ENCODE measurements at regions not wholly inside any gene's neighbourhood (a gene's known extent, or its start where the extent isn't known, plus 50 kb on each side); places are given as distances from the start of the nearest gene placed in this dataset.
"Not testable (repeated sequence)": the region's sequence is repeated elsewhere in the genome, so short reads cannot be mapped to it uniquely, and the experiment has no call there.

DNA sequence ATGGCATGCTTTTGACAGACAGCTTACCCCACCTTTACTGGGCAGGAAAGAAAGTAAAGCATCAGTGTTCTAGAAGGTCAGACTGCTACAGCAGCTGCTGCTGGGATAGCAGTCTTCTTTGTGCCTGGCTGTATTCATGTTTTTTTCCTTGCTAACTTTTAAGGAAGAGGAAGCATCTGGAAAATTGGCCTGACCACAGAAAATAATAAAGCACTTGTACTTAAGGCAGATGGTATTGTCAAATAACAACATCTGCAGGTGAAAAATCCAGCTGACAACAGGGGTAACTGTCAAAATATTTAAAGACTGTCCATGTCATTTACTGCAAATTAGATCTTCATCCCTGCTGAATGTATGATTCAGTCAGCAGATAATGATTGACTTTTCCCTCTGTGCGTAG, 229.0 kb downstream of the OXSM start:
- no peak for DNase-seq (ENCODE audit: low spot score)
- Histone ChIP-seq H3K4me1 (ENCODE audit: control insufficient read depth in 4 of 4, insufficient read depth in 4 of 4, low read length in 3 of 4) (no peaks in the 10 kb centered on the region), H3K4me3 (ENCODE audit: low read depth in 1 of 3, low read length in 3 of 3) (no peak overlapping the region), H3K27me3 (ENCODE audit: control insufficient read depth in 4 of 4, insufficient read depth in 4 of 4, low read length in 3 of 4) (no peaks in the 10 kb centered on the region), H3K9ac (ENCODE audit: low read depth in 1 of 2, low read length in 2 of 2) (no peak overlapping the region), H3K9me3 (ENCODE audit: control insufficient read depth in 4 of 4, low read length in 3 of 4) (no peaks in the 10 kb centered on the region), H3K27ac (ENCODE audit: low read depth in 1 of 2, low read length in 2 of 2) (no peak overlapping the region), H3K36me3 (ENCODE audit: control insufficient read depth in 4 of 4, insufficient read depth in 3 of 4, low read depth in 1 of 4, low read length in 3 of 4) (no peaks in the 10 kb centered on the region)
- TF ChIP-seq HNF4A (conservative IDR thresholded peaks at IDR 0.05) (no peak), RAD21 (IDR thresholded peaks at IDR 0.05) (no peak), FOXA1 (IDR thresholded peaks at IDR 0.05) (no peak), TAF1 (conservative IDR thresholded peaks at IDR 0.05) (no peak), JUND (IDR thresholded peaks at IDR 0.05) (no peak), HNF4G (IDR thresholded peaks at IDR 0.05) (no peak), EGR1 (IDR thresholded peaks at IDR 0.05; ENCODE audit: low read depth in 2 of 2) (no peak), NR2F2 (IDR thresholded peaks at IDR 0.05) (no peak), SP1 (IDR thresholded peaks at IDR 0.05) (no peak), YY1 (IDR thresholded peaks at IDR 0.05) (no peak), GABPA (IDR thresholded peaks at IDR 0.05 in 1 of 2, conservative IDR thresholded peaks at IDR 0.05 in 1 of 2) (no peak), RXRA (IDR thresholded peaks at IDR 0.05) (no peak)
- TF ChIP-seq, protein P1, sequence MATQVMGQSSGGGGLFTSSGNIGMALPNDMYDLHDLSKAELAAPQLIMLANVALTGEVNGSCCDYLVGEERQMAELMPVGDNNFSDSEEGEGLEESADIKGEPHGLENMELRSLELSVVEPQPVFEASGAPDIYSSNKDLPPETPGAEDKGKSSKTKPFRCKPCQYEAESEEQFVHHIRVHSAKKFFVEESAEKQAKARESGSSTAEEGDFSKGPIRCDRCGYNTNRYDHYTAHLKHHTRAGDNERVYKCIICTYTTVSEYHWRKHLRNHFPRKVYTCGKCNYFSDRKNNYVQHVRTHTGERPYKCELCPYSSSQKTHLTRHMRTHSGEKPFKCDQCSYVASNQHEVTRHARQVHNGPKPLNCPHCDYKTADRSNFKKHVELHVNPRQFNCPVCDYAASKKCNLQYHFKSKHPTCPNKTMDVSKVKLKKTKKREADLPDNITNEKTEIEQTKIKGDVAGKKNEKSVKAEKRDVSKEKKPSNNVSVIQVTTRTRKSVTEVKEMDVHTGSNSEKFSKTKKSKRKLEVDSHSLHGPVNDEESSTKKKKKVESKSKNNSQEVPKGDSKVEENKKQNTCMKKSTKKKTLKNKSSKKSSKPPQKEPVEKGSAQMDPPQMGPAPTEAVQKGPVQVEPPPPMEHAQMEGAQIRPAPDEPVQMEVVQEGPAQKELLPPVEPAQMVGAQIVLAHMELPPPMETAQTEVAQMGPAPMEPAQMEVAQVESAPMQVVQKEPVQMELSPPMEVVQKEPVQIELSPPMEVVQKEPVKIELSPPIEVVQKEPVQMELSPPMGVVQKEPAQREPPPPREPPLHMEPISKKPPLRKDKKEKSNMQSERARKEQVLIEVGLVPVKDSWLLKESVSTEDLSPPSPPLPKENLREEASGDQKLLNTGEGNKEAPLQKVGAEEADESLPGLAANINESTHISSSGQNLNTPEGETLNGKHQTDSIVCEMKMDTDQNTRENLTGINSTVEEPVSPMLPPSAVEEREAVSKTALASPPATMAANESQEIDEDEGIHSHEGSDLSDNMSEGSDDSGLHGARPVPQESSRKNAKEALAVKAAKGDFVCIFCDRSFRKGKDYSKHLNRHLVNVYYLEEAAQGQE (IDR thresholded peaks at IDR 0.05) = no peak
- TF ChIP-seq, protein P2, sequence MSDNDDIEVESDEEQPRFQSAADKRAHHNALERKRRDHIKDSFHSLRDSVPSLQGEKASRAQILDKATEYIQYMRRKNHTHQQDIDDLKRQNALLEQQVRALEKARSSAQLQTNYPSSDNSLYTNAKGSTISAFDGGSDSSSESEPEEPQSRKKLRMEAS (IDR thresholded peaks at IDR 0.05) = no peak
- TF ChIP-seq, protein P3, sequence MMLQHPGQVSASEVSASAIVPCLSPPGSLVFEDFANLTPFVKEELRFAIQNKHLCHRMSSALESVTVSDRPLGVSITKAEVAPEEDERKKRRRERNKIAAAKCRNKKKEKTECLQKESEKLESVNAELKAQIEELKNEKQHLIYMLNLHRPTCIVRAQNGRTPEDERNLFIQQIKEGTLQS (IDR thresholded peaks at IDR 0.05) = no peak
- TF ChIP-seq, protein P4, sequence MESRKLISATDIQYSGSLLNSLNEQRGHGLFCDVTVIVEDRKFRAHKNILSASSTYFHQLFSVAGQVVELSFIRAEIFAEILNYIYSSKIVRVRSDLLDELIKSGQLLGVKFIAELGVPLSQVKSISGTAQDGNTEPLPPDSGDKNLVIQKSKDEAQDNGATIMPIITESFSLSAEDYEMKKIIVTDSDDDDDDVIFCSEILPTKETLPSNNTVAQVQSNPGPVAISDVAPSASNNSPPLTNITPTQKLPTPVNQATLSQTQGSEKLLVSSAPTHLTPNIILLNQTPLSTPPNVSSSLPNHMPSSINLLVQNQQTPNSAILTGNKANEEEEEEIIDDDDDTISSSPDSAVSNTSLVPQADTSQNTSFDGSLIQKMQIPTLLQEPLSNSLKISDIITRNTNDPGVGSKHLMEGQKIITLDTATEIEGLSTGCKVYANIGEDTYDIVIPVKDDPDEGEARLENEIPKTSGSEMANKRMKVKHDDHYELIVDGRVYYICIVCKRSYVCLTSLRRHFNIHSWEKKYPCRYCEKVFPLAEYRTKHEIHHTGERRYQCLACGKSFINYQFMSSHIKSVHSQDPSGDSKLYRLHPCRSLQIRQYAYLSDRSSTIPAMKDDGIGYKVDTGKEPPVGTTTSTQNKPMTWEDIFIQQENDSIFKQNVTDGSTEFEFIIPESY (IDR thresholded peaks at IDR 0.05) = no peak
- TF ChIP-seq, protein P5, sequence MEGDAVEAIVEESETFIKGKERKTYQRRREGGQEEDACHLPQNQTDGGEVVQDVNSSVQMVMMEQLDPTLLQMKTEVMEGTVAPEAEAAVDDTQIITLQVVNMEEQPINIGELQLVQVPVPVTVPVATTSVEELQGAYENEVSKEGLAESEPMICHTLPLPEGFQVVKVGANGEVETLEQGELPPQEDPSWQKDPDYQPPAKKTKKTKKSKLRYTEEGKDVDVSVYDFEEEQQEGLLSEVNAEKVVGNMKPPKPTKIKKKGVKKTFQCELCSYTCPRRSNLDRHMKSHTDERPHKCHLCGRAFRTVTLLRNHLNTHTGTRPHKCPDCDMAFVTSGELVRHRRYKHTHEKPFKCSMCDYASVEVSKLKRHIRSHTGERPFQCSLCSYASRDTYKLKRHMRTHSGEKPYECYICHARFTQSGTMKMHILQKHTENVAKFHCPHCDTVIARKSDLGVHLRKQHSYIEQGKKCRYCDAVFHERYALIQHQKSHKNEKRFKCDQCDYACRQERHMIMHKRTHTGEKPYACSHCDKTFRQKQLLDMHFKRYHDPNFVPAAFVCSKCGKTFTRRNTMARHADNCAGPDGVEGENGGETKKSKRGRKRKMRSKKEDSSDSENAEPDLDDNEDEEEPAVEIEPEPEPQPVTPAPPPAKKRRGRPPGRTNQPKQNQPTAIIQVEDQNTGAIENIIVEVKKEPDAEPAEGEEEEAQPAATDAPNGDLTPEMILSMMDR (IDR thresholded peaks at IDR 0.05; ENCODE audit: low read depth, low read length, missing input control) = no peak
- 79% methylated on average over 1 of the region's 1 CpG for WGBS

DNA sequence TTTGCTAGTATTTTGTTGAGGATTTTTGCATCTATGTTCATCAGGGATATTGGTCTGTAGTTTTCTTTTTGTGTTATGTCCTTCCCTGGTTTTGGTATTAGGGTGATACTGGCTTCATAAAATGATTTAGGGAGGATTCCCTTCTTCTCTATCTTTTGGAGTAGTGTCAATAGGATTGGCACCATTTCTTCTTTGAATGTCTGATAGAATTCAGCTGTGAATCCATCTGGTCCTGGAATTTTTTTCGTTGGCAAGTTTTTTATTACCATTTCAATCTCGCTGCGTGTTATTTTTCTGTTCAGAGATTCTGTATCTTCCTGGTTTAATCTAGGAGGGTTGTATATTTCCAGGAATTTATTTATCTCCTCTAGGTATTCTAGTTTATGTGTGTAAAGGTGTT, 234.3 kb downstream of the OXSM start:
- WGBS = 82% methylated on average over 3 of the region's 3 CpGs
- not testable (repeated sequence) for DNase-seq (ENCODE audit: low spot score); H3K27me3 ChIP-seq (ENCODE audit: control insufficient read depth in 4 of 4, insufficient read depth in 4 of 4, low read length in 3 of 4); H3K4me1 ChIP-seq (ENCODE audit: control insufficient read depth in 4 of 4, insufficient read depth in 4 of 4, low read length in 3 of 4); H3K4me3 ChIP-seq (ENCODE audit: low read depth in 1 of 3, low read length in 3 of 3); H3K9ac ChIP-seq (ENCODE audit: low read depth in 1 of 2, low read length in 2 of 2); H3K9me3 ChIP-seq (ENCODE audit: control insufficient read depth in 4 of 4, low read length in 3 of 4); H3K36me3 ChIP-seq (ENCODE audit: control insufficient read depth in 4 of 4, insufficient read depth in 3 of 4, low read depth in 1 of 4, low read length in 3 of 4); H3K27ac ChIP-seq (ENCODE audit: low read depth in 1 of 2, low read length in 2 of 2)

Data from liver (tissue), 8 donors.